Body of pancreas (tissue), 4 donors: ENCODE measurements at regions not wholly inside any gene's neighbourhood (a gene's known extent, or its start where the extent isn't known, plus 50 kb on each side); places are given as distances from the start of the nearest gene placed in this dataset.

Experiments
- ATAC-seq: fragments of 150-250 bp; one replicate; pipeline ENCODE4 v1.9.1; 2016
- DNase-seq, 4 donors: peaks; one replicate each; pipeline ENCODE4 v3.0.0-alpha.2; 2019
- H3K27ac ChIP-seq, 4 donors: fragments of 200-600 bp; sonication (generic); 1 replicate in 3 of 4; 2 replicates in 1 of 4; pipeline versions ENCODE4 v1.5.1 to v1.6.1; 2016 to 2019; ENCODE audit warnings: mild to moderate bottlenecking in 1 of 4, mixed read lengths in 1 of 4, moderate library complexity in 1 of 4
- H3K27me3 ChIP-seq, 2 donors: fragments of 200-600 bp; sonication (generic); one replicate each; pipeline ENCODE4 v1.6.0; 2016; ENCODE audit warnings: mild to moderate bottlenecking in 1 of 2
- H3K36me3 ChIP-seq, 2 donors: fragments of 200-600 bp; sonication (generic); replicated peaks in 1 of 2; 2 replicates each; pipeline ENCODE4 v1.5.1; 2016; ENCODE audit warnings: low read depth in 2 of 2; ENCODE audit not compliant: insufficient read depth in 1 of 2
- H3K4me1 ChIP-seq: fragments of 200-600 bp; sonication (generic); one replicate; pipeline ENCODE4 v1.6.0; 2016
- H3K4me3 ChIP-seq, 2 donors: fragments of 200-600 bp; sonication (generic); 1 replicate in 1 of 2; 2 replicates in 1 of 2; pipeline ENCODE4 v1.5.1; 2016 to 2019
- H3K9me3 ChIP-seq, 3 donors: fragments of 200-600 bp; sonication (generic); 1 replicate in 2 of 3; 2 replicates in 1 of 3; pipeline ENCODE4 v1.5.1; 2016
- POLR2A ChIP-seq, 3 donors: fragments of 450-650 bp; IDR thresholded peaks; one replicate each; pipeline ENCODE4 v1.6.1; 2016; ENCODE audit warnings: antibody characterized with exemption in 3 of 3, mild to moderate bottlenecking in 2 of 3
- WGBS, 2 donors: methylation state at CpG; one replicate each; pipeline ENCODE4 v1.1.5; 2017; 5-methylcytosine and 5-hydroxymethylcytosine counted together
- intact Hi-C: fragments of 100-400 bp; cut with DNase I; formaldehyde crosslinking; loops from one replicate; pipeline ENCODE4 v1.15.1; 2023
- TF ChIP-seq, protein P1 (sequence below), 7 experiments: fragments of 450-650 bp in 4 of 7; fragments of 200-600 bp in 3 of 7; sonication (generic) in 3 of 7; IDR thresholded peaks; one replicate each; pipeline ENCODE4 v1.5.1; 2016 to 2019; ENCODE audit warnings: antibody characterized with exemption in 7 of 7

DNA sequence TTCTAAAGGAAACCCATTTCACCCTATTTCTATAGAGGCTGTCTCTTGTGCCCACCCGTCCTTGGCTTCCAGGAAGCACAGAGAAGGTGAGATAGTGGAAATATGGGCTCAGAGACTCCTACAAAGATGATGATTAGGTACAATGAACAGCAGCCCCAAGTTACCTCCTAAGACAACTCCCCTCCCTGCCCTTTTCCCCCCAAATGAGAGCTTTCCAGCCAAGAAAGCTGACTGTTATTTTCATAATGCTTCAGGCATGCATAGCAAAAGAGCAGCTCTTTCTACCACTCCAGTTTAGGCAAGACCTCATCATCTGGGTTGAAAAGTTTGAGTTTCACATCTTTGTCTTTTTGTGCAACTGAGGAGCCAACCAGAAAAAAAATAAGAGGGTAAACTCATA, 248.8 kb upstream of the ADAMTS9 start:
- H3K9me3 ChIP-seq, result no peaks in the 10 kb centered on the region
- H3K4me3 ChIP-seq, result no peak overlapping the region
- ATAC-seq, result no peak
- H3K27ac ChIP-seq, result no peak overlapping the region
- no peaks in the 10 kb centered on the region for H3K36me3 ChIP-seq
- no peak for DNase-seq
- intact Hi-C loops, result no loop called here
- WGBS, 2 donors, result 26 to 42% methylated on average over 1 of the region's 1 CpG
- TF ChIP-seq, protein P1, sequence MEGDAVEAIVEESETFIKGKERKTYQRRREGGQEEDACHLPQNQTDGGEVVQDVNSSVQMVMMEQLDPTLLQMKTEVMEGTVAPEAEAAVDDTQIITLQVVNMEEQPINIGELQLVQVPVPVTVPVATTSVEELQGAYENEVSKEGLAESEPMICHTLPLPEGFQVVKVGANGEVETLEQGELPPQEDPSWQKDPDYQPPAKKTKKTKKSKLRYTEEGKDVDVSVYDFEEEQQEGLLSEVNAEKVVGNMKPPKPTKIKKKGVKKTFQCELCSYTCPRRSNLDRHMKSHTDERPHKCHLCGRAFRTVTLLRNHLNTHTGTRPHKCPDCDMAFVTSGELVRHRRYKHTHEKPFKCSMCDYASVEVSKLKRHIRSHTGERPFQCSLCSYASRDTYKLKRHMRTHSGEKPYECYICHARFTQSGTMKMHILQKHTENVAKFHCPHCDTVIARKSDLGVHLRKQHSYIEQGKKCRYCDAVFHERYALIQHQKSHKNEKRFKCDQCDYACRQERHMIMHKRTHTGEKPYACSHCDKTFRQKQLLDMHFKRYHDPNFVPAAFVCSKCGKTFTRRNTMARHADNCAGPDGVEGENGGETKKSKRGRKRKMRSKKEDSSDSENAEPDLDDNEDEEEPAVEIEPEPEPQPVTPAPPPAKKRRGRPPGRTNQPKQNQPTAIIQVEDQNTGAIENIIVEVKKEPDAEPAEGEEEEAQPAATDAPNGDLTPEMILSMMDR (IDR thresholded peaks at IDR 0.05), result no peak
- TF ChIP-seq POLR2A (IDR thresholded peaks at IDR 0.05), result no peak
- H3K4me1 ChIP-seq, result no peaks in the 10 kb centered on the region
- no peaks in the 10 kb centered on the region for H3K27me3 ChIP-seq

DNA sequence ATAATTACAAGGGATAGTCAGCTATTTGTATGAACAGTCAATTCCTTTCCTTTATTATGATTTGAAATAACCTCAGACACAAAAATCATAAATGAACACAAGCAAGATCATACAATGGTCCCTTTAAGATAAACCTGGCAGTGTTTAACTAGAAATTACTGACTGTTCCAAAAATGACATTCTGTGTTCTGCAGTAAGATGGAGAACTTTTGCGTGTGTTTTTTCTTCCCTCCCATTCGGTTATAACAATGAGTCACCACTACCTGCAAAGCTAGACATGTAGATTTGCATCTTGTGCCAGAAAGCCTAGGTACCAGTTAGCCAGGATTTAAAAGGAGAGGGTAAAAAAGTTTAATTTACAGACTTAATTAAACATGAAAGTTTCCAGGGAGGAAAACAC, 248.2 kb upstream of the ADAMTS9 start:
- no peak overlapping the region for H3K27ac ChIP-seq
- TF ChIP-seq POLR2A (IDR thresholded peaks at IDR 0.05), result no peak
- TF ChIP-seq, protein P1 (IDR thresholded peaks at IDR 0.05), result no peak
- H3K4me3 ChIP-seq, result no peak overlapping the region
- WGBS, 2 donors, result 6 to 20% methylated on average over 2 of the region's 2 CpGs
- H3K9me3 ChIP-seq, result no peaks in the 10 kb centered on the region
- H3K36me3 ChIP-seq, result no peaks in the 10 kb centered on the region
- ATAC-seq (no peak), DNase-seq (no peak)
- intact Hi-C loops, result no loop called here
- H3K4me1 ChIP-seq, result no peaks in the 10 kb centered on the region
- no peaks in the 10 kb centered on the region for H3K27me3 ChIP-seq

- ATAC-seq (no peak), DNase-seq (peak in 1 of 4 donors; percentile 10)
- intact Hi-C loops, result no loop called here
- Histone ChIP-seq H3K27ac (no peak overlapping the region), H3K4me1 (no peaks in the 10 kb centered on the region), H3K36me3 (no peaks in the 10 kb centered on the region), H3K27me3 (no peaks in the 10 kb centered on the region), H3K4me3 (no peak overlapping the region), H3K9me3 (no peaks in the 10 kb centered on the region)
- WGBS, 2 donors, result 71 to 79% methylated on average over 7 to 8 of the region's 8 CpGs
- no peak for TF ChIP-seq POLR2A (IDR thresholded peaks at IDR 0.05)
- TF ChIP-seq, protein P1 (IDR thresholded peaks at IDR 0.05), result no peak
Measured at GRCh38 chr3:64932666-64933342, 245.0 kb upstream of the ADAMTS9 start.

DNA sequence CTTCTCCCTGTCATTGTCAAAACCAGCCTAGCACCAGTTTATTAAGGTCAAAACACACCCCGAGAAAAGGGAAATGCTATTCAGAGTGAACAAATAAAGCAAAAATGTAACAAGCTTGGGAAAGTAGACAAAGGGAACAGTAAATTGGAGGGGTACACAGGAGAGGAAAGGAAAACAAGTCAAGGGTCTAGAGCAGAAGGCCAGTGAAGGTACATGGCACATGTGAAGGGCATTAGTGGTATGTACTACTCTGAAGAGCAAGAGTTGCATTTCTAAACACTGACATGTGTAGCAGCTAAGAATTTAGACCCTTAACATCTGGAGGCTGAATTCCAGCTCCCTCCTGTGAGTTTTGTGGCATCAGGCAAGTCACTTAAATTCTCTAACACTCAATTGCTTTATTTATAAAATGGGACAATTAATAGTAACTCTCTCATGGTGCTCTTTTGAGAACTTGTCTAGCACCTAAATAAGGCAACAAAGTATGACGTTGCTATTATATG, 244.3 kb upstream of the ADAMTS9 start:
- no peak for DNase-seq
- ATAC-seq, result no peak
- no peak for TF ChIP-seq POLR2A (IDR thresholded peaks at IDR 0.05)
- TF ChIP-seq, protein P1 (IDR thresholded peaks at IDR 0.05), result no peak
- Histone ChIP-seq H3K27me3 (no peaks in the 10 kb centered on the region), H3K4me3 (no peak overlapping the region), H3K36me3 (no peaks in the 10 kb centered on the region), H3K27ac (no peak overlapping the region), H3K4me1 (no peaks in the 10 kb centered on the region), H3K9me3 (no peaks in the 10 kb centered on the region)
- intact Hi-C loops, result no loop called here
- WGBS, 2 donors, result 90% methylated on average over 2 of the region's 2 CpGs

- no peaks in the 10 kb centered on the region for H3K27me3 ChIP-seq
- no peak overlapping the region for H3K4me3 ChIP-seq
- H3K27ac ChIP-seq, result no peak overlapping the region
- DNase-seq (no peak), ATAC-seq (no peak)
- H3K36me3 ChIP-seq, result no peaks in the 10 kb centered on the region
- intact Hi-C loops, result no loop called here
- WGBS, 2 donors, result 80 to 100% methylated on average over 2 of the region's 2 CpGs
- TF ChIP-seq POLR2A (IDR thresholded peaks at IDR 0.05), result no peak
- TF ChIP-seq, protein P1 (IDR thresholded peaks at IDR 0.05), result no peak
- H3K9me3 ChIP-seq, result no peaks in the 10 kb centered on the region
- H3K4me1 ChIP-seq, result no peaks in the 10 kb centered on the region
Measured at GRCh38 chr3:64930891-64931290, 243.1 kb upstream of the ADAMTS9 start.
